GM12874 (cell line): ENCODE measurements at regions not wholly inside any gene's neighbourhood (a gene's known extent, or its start where the extent isn't known, plus 50 kb on each side); places are given as distances from the start of the nearest gene placed in this dataset.

ENCODE experiments used
- TF ChIP-seq, protein P1 (sequence below): IDR thresholded peaks from 2 replicates; pipeline ENCODE4 v1.5.1; 2011; ENCODE audit warnings: low read depth, mild to moderate bottlenecking, control low read depth, low read length, moderate library complexity; ENCODE audit not compliant: insufficient read depth

DNA sequence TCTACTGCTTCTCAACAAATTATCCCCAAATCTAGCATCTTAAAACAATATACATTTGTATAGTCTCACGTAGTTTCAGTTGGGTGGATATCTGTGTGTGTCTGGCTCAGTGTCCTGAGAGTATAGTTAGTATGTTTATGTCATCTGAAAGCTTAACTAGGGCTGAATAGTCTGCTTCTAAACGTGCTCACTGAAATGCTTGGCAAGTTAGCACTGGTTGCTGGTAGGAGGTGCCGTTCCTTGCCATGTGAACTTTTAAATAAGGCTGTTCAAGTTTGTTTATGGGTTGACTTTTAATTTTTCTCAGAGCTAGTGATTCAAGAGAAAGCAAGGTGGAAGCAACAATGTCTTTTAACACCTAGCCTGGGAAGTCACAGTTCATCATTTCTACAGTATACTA lies 1673.6 kb downstream of the PCDH7 start:
- TF ChIP-seq, protein P1, sequence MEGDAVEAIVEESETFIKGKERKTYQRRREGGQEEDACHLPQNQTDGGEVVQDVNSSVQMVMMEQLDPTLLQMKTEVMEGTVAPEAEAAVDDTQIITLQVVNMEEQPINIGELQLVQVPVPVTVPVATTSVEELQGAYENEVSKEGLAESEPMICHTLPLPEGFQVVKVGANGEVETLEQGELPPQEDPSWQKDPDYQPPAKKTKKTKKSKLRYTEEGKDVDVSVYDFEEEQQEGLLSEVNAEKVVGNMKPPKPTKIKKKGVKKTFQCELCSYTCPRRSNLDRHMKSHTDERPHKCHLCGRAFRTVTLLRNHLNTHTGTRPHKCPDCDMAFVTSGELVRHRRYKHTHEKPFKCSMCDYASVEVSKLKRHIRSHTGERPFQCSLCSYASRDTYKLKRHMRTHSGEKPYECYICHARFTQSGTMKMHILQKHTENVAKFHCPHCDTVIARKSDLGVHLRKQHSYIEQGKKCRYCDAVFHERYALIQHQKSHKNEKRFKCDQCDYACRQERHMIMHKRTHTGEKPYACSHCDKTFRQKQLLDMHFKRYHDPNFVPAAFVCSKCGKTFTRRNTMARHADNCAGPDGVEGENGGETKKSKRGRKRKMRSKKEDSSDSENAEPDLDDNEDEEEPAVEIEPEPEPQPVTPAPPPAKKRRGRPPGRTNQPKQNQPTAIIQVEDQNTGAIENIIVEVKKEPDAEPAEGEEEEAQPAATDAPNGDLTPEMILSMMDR, result no peak

DNA sequence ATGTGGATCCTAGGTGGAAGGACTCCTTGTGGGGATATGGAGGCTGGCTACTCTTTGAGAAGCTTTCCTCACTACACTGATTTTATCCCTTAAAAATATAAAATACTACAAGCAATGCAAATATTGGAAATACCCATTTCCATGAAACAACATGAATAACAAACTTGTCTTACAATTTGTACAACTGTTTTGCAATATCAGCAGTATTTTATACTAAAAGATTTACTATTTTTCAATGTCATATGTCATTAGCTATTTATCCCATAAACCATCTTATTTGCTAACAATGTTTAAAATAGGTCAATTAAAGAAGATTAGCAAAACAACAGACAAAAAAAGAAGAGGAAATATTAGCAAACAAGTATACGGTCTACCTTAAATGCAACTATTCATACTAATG lies 1674.1 kb downstream of the PCDH7 start:
- TF ChIP-seq, protein P1, result no peak

DNA sequence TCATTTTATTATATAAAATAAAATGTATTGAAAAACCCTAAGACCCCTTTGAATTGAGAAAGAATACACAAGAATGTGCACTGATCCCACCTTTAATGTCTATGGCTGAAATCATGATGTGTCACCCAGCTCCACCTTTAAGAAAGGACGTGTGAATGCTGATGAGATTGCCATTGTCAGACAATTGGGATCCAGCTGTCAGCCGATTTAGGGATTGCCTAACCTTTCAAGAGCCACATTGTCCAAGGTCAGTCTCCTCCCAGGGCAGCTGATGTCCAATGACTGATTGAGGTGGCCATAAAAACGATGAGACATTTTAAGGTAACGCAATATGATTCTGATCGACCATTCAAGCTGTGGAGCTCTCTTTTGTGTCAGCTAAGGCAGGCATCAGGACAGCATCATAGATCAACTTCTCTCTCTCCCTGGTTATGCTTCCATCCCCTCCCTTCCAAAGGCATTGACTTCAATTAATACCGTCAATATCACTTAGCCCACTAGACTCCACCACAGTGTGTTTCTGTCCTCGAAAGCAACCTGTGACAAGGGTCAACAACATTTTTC lies 1676.4 kb downstream of the PCDH7 start:
- TF ChIP-seq, protein P1, result no peak

DNA sequence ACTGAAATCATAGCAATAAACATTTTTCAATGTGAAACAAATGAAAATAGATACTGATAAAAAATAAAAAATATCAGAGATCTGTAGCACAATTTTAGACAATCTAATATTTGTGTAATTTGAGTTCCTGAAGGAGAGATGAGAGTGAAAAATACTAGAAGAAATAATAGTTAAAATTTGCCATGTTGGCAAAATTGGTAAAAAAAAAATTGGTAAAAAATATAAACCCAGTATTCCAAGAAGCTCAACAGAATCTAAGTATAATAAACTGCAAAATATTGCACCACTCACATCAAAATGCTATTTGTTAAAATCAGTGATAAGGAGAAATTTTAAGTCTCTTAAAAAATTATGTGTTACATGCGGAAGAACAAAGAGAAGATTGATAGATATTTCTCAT lies 1680.7 kb downstream of the PCDH7 start:
- TF ChIP-seq, protein P1, result no peak

DNA sequence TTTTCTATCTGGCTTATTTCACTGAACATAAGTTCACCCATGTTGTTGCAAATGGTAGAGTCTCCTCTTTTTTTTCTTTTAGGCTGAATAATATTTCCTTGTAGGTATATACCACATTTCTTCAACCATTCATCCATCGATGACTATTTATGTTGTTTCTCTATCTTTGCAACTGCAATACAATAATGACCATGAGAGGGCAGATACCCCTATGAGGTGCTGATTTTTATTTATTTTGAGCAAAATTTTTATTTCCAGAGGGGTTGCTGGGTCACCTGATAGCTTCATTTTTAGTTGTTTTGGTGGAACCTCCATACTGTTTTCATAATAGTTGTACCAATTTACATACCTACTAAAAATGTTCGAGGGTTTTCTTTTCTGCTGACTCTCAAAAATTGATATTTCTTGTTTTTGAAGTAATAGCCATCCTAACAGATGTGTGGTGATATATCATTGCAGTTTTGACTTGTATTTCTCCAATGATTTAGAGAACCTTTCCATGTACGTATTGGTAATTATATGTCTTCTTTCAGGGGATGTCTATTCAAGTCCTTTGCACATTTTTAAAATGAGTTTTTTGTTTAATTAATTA lies 1697.0 kb downstream of the PCDH7 start:
- TF ChIP-seq, protein P1, result no peak

DNA sequence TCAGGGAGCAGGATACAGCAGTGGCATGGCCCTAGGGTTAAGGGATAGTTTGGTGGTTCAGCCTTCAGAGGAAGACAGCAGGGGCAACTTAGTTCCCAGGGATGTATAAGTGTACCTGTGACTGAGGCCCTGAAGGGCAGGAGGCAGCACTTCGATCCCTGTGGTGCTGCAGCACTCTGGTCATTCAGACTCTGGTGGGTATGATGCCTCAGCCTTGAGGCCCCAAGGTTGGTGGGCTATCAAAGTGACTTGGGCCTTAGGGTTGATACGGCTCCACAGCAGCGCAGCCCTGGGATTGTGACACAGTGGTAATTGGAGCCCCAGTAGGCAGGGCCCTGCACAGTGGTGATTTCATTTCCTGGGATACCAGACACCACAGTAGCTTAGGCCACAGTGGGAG lies 1703.1 kb downstream of the PCDH7 start:
- TF ChIP-seq, protein P1, result no peak

DNA sequence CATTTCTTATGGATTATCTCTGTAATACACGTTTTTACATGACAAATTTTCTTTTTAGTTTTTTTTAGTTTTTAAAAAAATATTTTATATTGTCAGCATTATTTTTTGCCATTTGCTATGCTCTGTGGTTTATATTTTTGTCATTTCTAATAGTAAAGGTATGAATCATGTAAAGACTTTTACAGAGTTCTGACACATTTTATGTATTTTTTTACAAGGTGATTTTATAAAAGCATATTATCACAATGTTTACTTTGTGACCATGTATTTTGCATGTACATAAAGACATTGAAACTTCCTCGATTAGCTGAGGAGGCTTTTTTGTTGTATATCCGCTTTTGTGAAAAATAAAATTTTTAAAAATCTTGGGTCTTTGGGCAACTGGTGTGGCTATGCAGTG lies 1705.1 kb downstream of the PCDH7 start:
- TF ChIP-seq, protein P1, result no peak
